ENCODE measurements at regions not wholly inside any gene's neighbourhood (a gene's known extent, or its start where the extent isn't known, plus 50 kb on each side); places are given as distances from the start of the nearest gene placed in this dataset.

GRCh38 chr6:150651808-150652470, 52.3 kb downstream of the PLEKHG1 start:
- DNase-seq (ENCODE audit: low read depth), result no peak

GRCh38 chr6:150652848-150653613, 53.3 kb downstream of the PLEKHG1 start:
- no peak for DNase-seq (ENCODE audit: low read depth)

GRCh38 chr6:150654608-150655007, 54.9 kb downstream of the PLEKHG1 start:
- DNase-seq (ENCODE audit: low read depth), result no peak

- no peak for DNase-seq (ENCODE audit: low read depth)
These were observed 56.5 kb downstream of the PLEKHG1 start for GRCh38 chr6:150656156-150656555.

- no peak for DNase-seq (ENCODE audit: low read depth)
These were observed 58.7 kb downstream of the PLEKHG1 start for GRCh38 chr6:150658421-150658820.

- no peak for DNase-seq (ENCODE audit: low read depth)
These were observed 59.5 kb downstream of the PLEKHG1 start for GRCh38 chr6:150659046-150659763.

- DNase-seq (ENCODE audit: low read depth), result no peak
These were observed 61.7 kb downstream of the PLEKHG1 start for GRCh38 chr6:150661216-150662007.

- no peak for DNase-seq (ENCODE audit: low read depth)
These were observed 63.1 kb downstream of the PLEKHG1 start for GRCh38 chr6:150662814-150663213.

- DNase-seq (ENCODE audit: low read depth), result no peak
These were observed 64.4 kb downstream of the PLEKHG1 start for GRCh38 chr6:150664091-150664490.

- no peak for DNase-seq (ENCODE audit: low read depth)
These were observed 66.4 kb downstream of the PLEKHG1 start for GRCh38 chr6:150666071-150666470.

GRCh38 chr6:150667359-150667758, 67.7 kb downstream of the PLEKHG1 start:
- no peak for DNase-seq (ENCODE audit: low read depth)

GRCh38 chr6:150667977-150668716, 68.5 kb downstream of the PLEKHG1 start:
- DNase-seq (ENCODE audit: low read depth), result no peak

- no peak for DNase-seq (ENCODE audit: low read depth)
These were observed 69.2 kb downstream of the PLEKHG1 start for GRCh38 chr6:150668900-150669302.

GRCh38 chr6:150670311-150670710, 70.6 kb downstream of the PLEKHG1 start:
- no peak for DNase-seq (ENCODE audit: low read depth)

- no peak for DNase-seq (ENCODE audit: low read depth)
These were observed 73.1 kb downstream of the PLEKHG1 start for GRCh38 chr6:150672800-150673199.

- DNase-seq (ENCODE audit: low read depth), result no peak
These were observed 74.1 kb downstream of the PLEKHG1 start for GRCh38 chr6:150673720-150674346.

GRCh38 chr6:150676344-150676743, 76.7 kb downstream of the PLEKHG1 start:
- DNase-seq (ENCODE audit: low read depth), result no peak

- DNase-seq (ENCODE audit: low read depth), result no peak
These were observed 77.1 kb downstream of the PLEKHG1 start for GRCh38 chr6:150676772-150677171.

- DNase-seq (ENCODE audit: low read depth), result no peak
These were observed 80.8 kb downstream of the PLEKHG1 start for GRCh38 chr6:150680510-150680909.

GRCh38 chr6:150681578-150682395, 82.1 kb downstream of the PLEKHG1 start:
- DNase-seq (ENCODE audit: low read depth), result no peak

Data from activated T-helper 1 cell treated with Interleukin-2 at 50 U/mL for 16 hours (primary cell).